Left cardiac atrium (tissue), 4 donors: ENCODE measurements at regions not wholly inside any gene's neighbourhood (a gene's known extent, or its start where the extent isn't known, plus 50 kb on each side); places are given as distances from the start of the nearest gene placed in this dataset.

ENCODE experiments used
- ATAC-seq, 2 donors: fragments of 200-7000 bp; cut with Tn5 transposase; one replicate each; pipeline ENCODE4 v1.9.1; 2020; ENCODE audit warnings: mild to moderate bottlenecking in 2 of 2, moderate library complexity in 2 of 2
- DNase-seq: peaks from one replicate; pipeline ENCODE4 v3.0.0-alpha.2; 2020
- intact Hi-C, 2 donors: fragments of 100-400 bp; cut with DNase I; formaldehyde crosslinking; loops; one replicate each; pipeline versions ENCODE4 v1.14.1 to v1.15.1; 2022 to 2023
- donor health status: DM: no; HTN: yes; CAD: no.
- donor health status: DM: no; HTN: yes; CAD: no; lungs with severe emphysema.
- donor health status: DM: yes; HTN: yes; CAD: no.
- donor health status: Dilated cardiomyopathy.

- DNase-seq, result no peak
- intact Hi-C loops, result no loop called here
- peak; percentile 30 to 92 for ATAC-seq
These were observed 79.9 kb upstream of the BARX2 start for GRCh38 chr11:129295746-129296145.

GRCh38 chr11:129292771-129293170 lies 82.9 kb upstream of the BARX2 start:
- DNase-seq, result no peak
- intact Hi-C loops, result no loop called here
- ATAC-seq, result no peak

GRCh38 chr11:129292092-129292491 lies 83.6 kb upstream of the BARX2 start:
- intact Hi-C loops, result no loop called here
- ATAC-seq (no peak), DNase-seq (no peak)

- ATAC-seq, result no peak
- intact Hi-C loops, result no loop called here
- no peak for DNase-seq
These were observed 84.1 kb upstream of the BARX2 start for GRCh38 chr11:129291546-129291945.

GRCh38 chr11:129290966-129291365 lies 84.7 kb upstream of the BARX2 start:
- no peak for DNase-seq
- ATAC-seq, result no peak
- intact Hi-C loops, result no loop called here

GRCh38 chr11:129289350-129290040 lies 86.2 kb upstream of the BARX2 start:
- DNase-seq (no peak), ATAC-seq (peak in 1 of 2 donors; percentile 34)
- intact Hi-C loops, result no loop called here

GRCh38 chr11:129287920-129288319 lies 87.7 kb upstream of the BARX2 start:
- intact Hi-C loops, result no loop called here
- ATAC-seq, result peak in 1 of 2 donors; percentile 48
- DNase-seq, result no peak

- no peak for DNase-seq
- intact Hi-C loops, result no loop called here
- no peak for ATAC-seq
These were observed 88.8 kb upstream of the BARX2 start for GRCh38 chr11:129286813-129287212.

- no peak for DNase-seq
- intact Hi-C loops, result no loop called here
- peak in 1 of 2 donors; percentile 79 for ATAC-seq
These were observed 90.3 kb upstream of the BARX2 start for GRCh38 chr11:129285402-129285786.

GRCh38 chr11:129283141-129283540 lies 91.0 kb upstream of the ARHGAP32 start:
- no peak for ATAC-seq
- intact Hi-C loops, result no loop called here
- no peak for DNase-seq

GRCh38 chr11:129282634-129283033 lies 90.5 kb upstream of the ARHGAP32 start:
- ATAC-seq (no peak), DNase-seq (no peak)
- intact Hi-C loops, result no loop called here

GRCh38 chr11:129281471-129282415 lies 89.6 kb upstream of the ARHGAP32 start:
- ATAC-seq (peak in 1 of 2 donors; percentile 21), DNase-seq (no peak)
- intact Hi-C loops, result no loop called here

- no peak for DNase-seq
- intact Hi-C loops, result no loop called here
- ATAC-seq, result no peak
These were observed 88.1 kb upstream of the ARHGAP32 start for GRCh38 chr11:129280027-129280811.

GRCh38 chr11:129279326-129280026 lies 87.4 kb upstream of the ARHGAP32 start:
- DNase-seq, result peak; percentile 83
- intact Hi-C loops, result no loop called here
- ATAC-seq, result peak; percentile 91 to 93

- DNase-seq (no peak), ATAC-seq (peak in 1 of 2 donors; percentile 10)
- intact Hi-C loops, result no loop called here
These were observed 86.6 kb upstream of the ARHGAP32 start for GRCh38 chr11:129278586-129279319.

GRCh38 chr11:129277198-129277843 lies 85.2 kb upstream of the ARHGAP32 start:
- DNase-seq (no peak), ATAC-seq (no peak)
- intact Hi-C loops, result no loop called here

GRCh38 chr11:129275828-129276227 lies 83.7 kb upstream of the ARHGAP32 start:
- intact Hi-C loops, result no loop called here
- no peak for ATAC-seq
- DNase-seq, result no peak
